ENCODE measurements at regions not wholly inside any gene's neighbourhood (a gene's known extent, or its start where the extent isn't known, plus 50 kb on each side); places are given as distances from the start of the nearest gene placed in this dataset.
"Not testable (repeated sequence)": the region's sequence is repeated elsewhere in the genome, so short reads cannot be mapped to it uniquely, and the experiment has no call there.

- no peak for DNase-seq (ENCODE audit: low read depth)
- no peak for TF ChIP-seq CTCF (IDR thresholded peaks at IDR 0.05; ENCODE audit: insufficient read depth, low read length)
- H3K4me3 ChIP-seq (ENCODE audit: low read depth, low read length): no peak overlapping the region
These were observed 61.7 kb downstream of the KPNA2 start for GRCh38 chr17:68097161-68097805.

- H3K4me3 ChIP-seq (ENCODE audit: low read depth, low read length); DNase-seq (ENCODE audit: low read depth): not testable (repeated sequence)
These were observed 63.8 kb downstream of the KPNA2 start for GRCh38 chr17:68099341-68099753.

GRCh38 chr17:68100000-68100641 is 64.6 kb downstream of the KPNA2 start:
- no peak for TF ChIP-seq CTCF (IDR thresholded peaks at IDR 0.05; ENCODE audit: insufficient read depth, low read length)
- H3K4me3 ChIP-seq (ENCODE audit: low read depth, low read length): no peak overlapping the region
- no peak for DNase-seq (ENCODE audit: low read depth)

GRCh38 chr17:68101075-68101986 is 65.8 kb downstream of the KPNA2 start:
- H3K4me3 ChIP-seq (ENCODE audit: low read depth, low read length): peak overlapping the region; percentile 86
- no peak for TF ChIP-seq CTCF (IDR thresholded peaks at IDR 0.05; ENCODE audit: insufficient read depth, low read length)

GRCh38 chr17:68101987-68102314 is 66.4 kb downstream of the KPNA2 start:
- DNase-seq (ENCODE audit: low read depth): peak; percentile 6
- H3K4me3 ChIP-seq (ENCODE audit: low read depth, low read length): peak overlapping the region; percentile 86
- TF ChIP-seq CTCF (IDR thresholded peaks at IDR 0.05; ENCODE audit: insufficient read depth, low read length): no peak

More at GRCh38 chr17:68101075-68101986, 65.8 kb downstream of the KPNA2 start:
- peak; percentile 85 for DNase-seq (ENCODE audit: low read depth)

- DNase-seq (ENCODE audit: low read depth): peak; percentile 4
- H3K4me3 ChIP-seq (ENCODE audit: low read depth, low read length): peak overlapping the region; percentile 86
- TF ChIP-seq CTCF (IDR thresholded peaks at IDR 0.05; ENCODE audit: insufficient read depth, low read length): no peak
These were observed 66.8 kb downstream of the KPNA2 start for GRCh38 chr17:68102318-68102758.

- peak; percentile 19 for DNase-seq (ENCODE audit: low read depth)
- H3K4me3 ChIP-seq (ENCODE audit: low read depth, low read length): peak overlapping the region; percentile 86
- TF ChIP-seq CTCF (IDR thresholded peaks at IDR 0.05; ENCODE audit: insufficient read depth, low read length): no peak
These were observed 67.6 kb downstream of the KPNA2 start for GRCh38 chr17:68103148-68103547.

Data from fibroblast of the aortic adventitia (primary cell).